Activated naive CD4-positive, alpha-beta T cell (primary cell): ENCODE measurements at regions not wholly inside any gene's neighbourhood (a gene's known extent, or its start where the extent isn't known, plus 50 kb on each side); places are given as distances from the start of the nearest gene placed in this dataset.

Source experiments
- DNase-seq, 4 experiments: peaks; one replicate each; lab custom pipeline; 2025; lab: John Stamatoyannopoulos, UW

- DNase-seq = no peak
Observed at GRCh38 chr1:29746076-29746665, 509.8 kb downstream of the PTPRU start.

- DNase-seq = no peak
Observed at GRCh38 chr1:29744684-29745490, 508.6 kb downstream of the PTPRU start.

GRCh38 chr1:29743931-29744330, 507.6 kb downstream of the PTPRU start:
- DNase-seq = no peak

- no peak for DNase-seq
Observed at GRCh38 chr1:29743264-29743663, 506.9 kb downstream of the PTPRU start.

GRCh38 chr1:29739176-29739575, 502.9 kb downstream of the PTPRU start:
- DNase-seq = no peak

GRCh38 chr1:29736582-29737188, 500.4 kb downstream of the PTPRU start:
- DNase-seq = no peak

- DNase-seq = no peak
Observed at GRCh38 chr1:29732453-29732852, 496.1 kb downstream of the PTPRU start.

- no peak for DNase-seq
Observed at GRCh38 chr1:29730623-29731022, 494.3 kb downstream of the PTPRU start.

- DNase-seq = no peak
Observed at GRCh38 chr1:29729281-29729680, 493.0 kb downstream of the PTPRU start.

- DNase-seq = no peak
Observed at GRCh38 chr1:29728703-29729102, 492.4 kb downstream of the PTPRU start.

- DNase-seq = no peak
Observed at GRCh38 chr1:29725262-29725661, 488.9 kb downstream of the PTPRU start.

GRCh38 chr1:29722598-29722997, 486.3 kb downstream of the PTPRU start:
- no peak for DNase-seq

- DNase-seq = no peak
Observed at GRCh38 chr1:29719253-29719652, 482.9 kb downstream of the PTPRU start.

GRCh38 chr1:29718791-29719190, 482.5 kb downstream of the PTPRU start:
- DNase-seq = no peak

- no peak for DNase-seq
Observed at GRCh38 chr1:29716306-29716705, 480.0 kb downstream of the PTPRU start.

- DNase-seq = no peak
Observed at GRCh38 chr1:29713857-29714256, 477.5 kb downstream of the PTPRU start.

GRCh38 chr1:29712801-29713200, 476.5 kb downstream of the PTPRU start:
- no peak for DNase-seq

GRCh38 chr1:29712284-29712651, 475.9 kb downstream of the PTPRU start:
- DNase-seq = no peak

- no peak for DNase-seq
Observed at GRCh38 chr1:29711582-29712283, 475.4 kb downstream of the PTPRU start.

GRCh38 chr1:29709704-29710280, 473.5 kb downstream of the PTPRU start:
- no peak for DNase-seq

- no peak for DNase-seq
Observed at GRCh38 chr1:29708796-29709703, 472.7 kb downstream of the PTPRU start.
